ENCODE measurements at regions not wholly inside any gene's neighbourhood (a gene's known extent, or its start where the extent isn't known, plus 50 kb on each side); places are given as distances from the start of the nearest gene placed in this dataset.
"Not testable (repeated sequence)": the region's sequence is repeated elsewhere in the genome, so short reads cannot be mapped to it uniquely, and the experiment has no call there.

GRCh38 chr5:26326153-26326759 is 712.1 kb downstream of the CDH9 start:
- Histone ChIP-seq H3K4me3 (ENCODE audit: low read length) (no peak overlapping the region), H3F3A (ENCODE audit: control insufficient read depth, insufficient read depth) (no peaks in the 10 kb centered on the region), H3K79me2 (ENCODE audit: control insufficient read depth, low read length) (no peaks in the 10 kb centered on the region), H3K9me3 (ENCODE audit: control insufficient read depth, insufficient read depth, low read length) (no peaks in the 10 kb centered on the region), H4K20me1 (ENCODE audit: control insufficient read depth, insufficient read depth, low read depth, low read length) (no peaks in the 10 kb centered on the region), H3K9me2 (replicated peaks; ENCODE audit: control insufficient read depth, low read length) (no peaks in the 10 kb centered on the region), H3K27me3 (ENCODE audit: control insufficient read depth, low read length) (no peaks in the 10 kb centered on the region), H3K4me1 (ENCODE audit: control insufficient read depth, low read length) (no peaks in the 10 kb centered on the region), H3K36me3 (ENCODE audit: control insufficient read depth, low read length) (no peaks in the 10 kb centered on the region), H3K4me2 (ENCODE audit: low read length) (no peak overlapping the region), H3K27ac (ENCODE audit: low read depth, low read length) (no peak overlapping the region)
- no peak for TF ChIP-seq CTCF (IDR thresholded peaks at IDR 0.05; ENCODE audit: low read depth, low read length, poor library complexity, severe bottlenecking)
- TF ChIP-seq EZH2phosphoT487 (IDR thresholded peaks at IDR 0.05; ENCODE audit: borderline replicate concordance, low read length), result no peak

- H3K27me3 ChIP-seq (ENCODE audit: control insufficient read depth, low read length), result not testable (repeated sequence)
Measured at GRCh38 chr5:26325432-26325831, 713.0 kb downstream of the CDH9 start.

GRCh38 chr5:26324273-26324895 is 714.0 kb downstream of the CDH9 start:
- not testable (repeated sequence) for H3K79me2 ChIP-seq (ENCODE audit: control insufficient read depth, low read length); H3K4me2 ChIP-seq (ENCODE audit: low read length); H3K9me2 ChIP-seq (replicated peaks; ENCODE audit: control insufficient read depth, low read length)

More at GRCh38 chr5:26325432-26325831, 713.0 kb downstream of the CDH9 start:
- not testable (repeated sequence) for H4K20me1 ChIP-seq (ENCODE audit: control insufficient read depth, insufficient read depth, low read depth, low read length); H3K4me2 ChIP-seq (ENCODE audit: low read length); H3K27ac ChIP-seq (ENCODE audit: low read depth, low read length); H3K9me3 ChIP-seq (ENCODE audit: control insufficient read depth, insufficient read depth, low read length); H3K79me2 ChIP-seq (ENCODE audit: control insufficient read depth, low read length); H3K4me3 ChIP-seq (ENCODE audit: low read length); H3K36me3 ChIP-seq (ENCODE audit: control insufficient read depth, low read length); H3K4me1 ChIP-seq (ENCODE audit: control insufficient read depth, low read length); H3F3A ChIP-seq (ENCODE audit: control insufficient read depth, insufficient read depth); H3K9me2 ChIP-seq (replicated peaks; ENCODE audit: control insufficient read depth, low read length)

GRCh38 chr5:26323794-26324193 is 714.6 kb downstream of the CDH9 start:
- no peak for TF ChIP-seq CTCF (IDR thresholded peaks at IDR 0.05; ENCODE audit: low read depth, low read length, poor library complexity, severe bottlenecking)
- TF ChIP-seq EZH2phosphoT487 (IDR thresholded peaks at IDR 0.05; ENCODE audit: borderline replicate concordance, low read length), result no peak
- no peak overlapping the region for H3K4me3 ChIP-seq (ENCODE audit: low read length)
- no peaks in the 10 kb centered on the region for H3K4me1 ChIP-seq (ENCODE audit: control insufficient read depth, low read length)
- no peaks in the 10 kb centered on the region for H3F3A ChIP-seq (ENCODE audit: control insufficient read depth, insufficient read depth)
- H3K27ac ChIP-seq (ENCODE audit: low read depth, low read length), result no peak overlapping the region
- no peaks in the 10 kb centered on the region for H3K79me2 ChIP-seq (ENCODE audit: control insufficient read depth, low read length)
- H3K9me2 ChIP-seq (replicated peaks; ENCODE audit: control insufficient read depth, low read length), result no peaks in the 10 kb centered on the region
- no peaks in the 10 kb centered on the region for H3K27me3 ChIP-seq (ENCODE audit: control insufficient read depth, low read length)
- H3K9me3 ChIP-seq (ENCODE audit: control insufficient read depth, insufficient read depth, low read length), result no peaks in the 10 kb centered on the region
- H3K4me2 ChIP-seq (ENCODE audit: low read length), result no peak overlapping the region
- H4K20me1 ChIP-seq (ENCODE audit: control insufficient read depth, insufficient read depth, low read depth, low read length), result no peaks in the 10 kb centered on the region
- no peaks in the 10 kb centered on the region for H3K36me3 ChIP-seq (ENCODE audit: control insufficient read depth, low read length)

More at GRCh38 chr5:26324273-26324895, 714.0 kb downstream of the CDH9 start:
- H3K9me3 ChIP-seq (ENCODE audit: control insufficient read depth, insufficient read depth, low read length); H3K27ac ChIP-seq (ENCODE audit: low read depth, low read length); H3K36me3 ChIP-seq (ENCODE audit: control insufficient read depth, low read length); H3K27me3 ChIP-seq (ENCODE audit: control insufficient read depth, low read length); H3F3A ChIP-seq (ENCODE audit: control insufficient read depth, insufficient read depth); H4K20me1 ChIP-seq (ENCODE audit: control insufficient read depth, insufficient read depth, low read depth, low read length); H3K4me1 ChIP-seq (ENCODE audit: control insufficient read depth, low read length); H3K4me3 ChIP-seq (ENCODE audit: low read length): not testable (repeated sequence)

All from DOHH2 (cell line).